HG03439 (cell line): ENCODE measurements at regions not wholly inside any gene's neighbourhood (a gene's known extent, or its start where the extent isn't known, plus 50 kb on each side); places are given as distances from the start of the nearest gene placed in this dataset.
"Not testable (repeated sequence)": the region's sequence is repeated elsewhere in the genome, so short reads cannot be mapped to it uniquely, and the experiment has no call there.

Experiments
- ATAC-seq: cut with Tn5 transposase; IDR thresholded peaks from one replicate; pipeline ENCODE4 v1.9.1; 2021; ENCODE audit warnings: mild to moderate bottlenecking, moderate library complexity; ENCODE audit not compliant: unreplicated experiment

DNA sequence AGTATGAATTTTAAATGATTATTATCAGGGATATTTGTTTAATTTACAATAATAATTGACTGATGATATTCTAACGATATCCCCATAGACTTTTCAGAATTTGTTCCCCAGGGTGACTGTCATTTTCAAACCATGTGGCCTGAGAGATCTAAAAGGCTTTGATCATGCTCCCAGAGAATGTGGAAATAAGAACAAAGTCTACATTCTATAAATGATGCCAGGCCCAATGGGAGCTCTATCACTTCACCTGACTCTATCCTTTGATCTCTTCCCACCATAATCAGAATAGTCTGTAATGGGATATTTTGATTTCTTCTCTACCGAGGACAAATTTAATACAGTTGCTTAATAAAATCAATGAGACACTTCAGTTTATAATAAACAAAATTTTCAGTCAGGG is 483.4 kb upstream of the IRAK1BP1 start:
- ATAC-seq: no peak

GRCh38 chr6:78386854-78387253 is 480.5 kb upstream of the IRAK1BP1 start:
- not testable (repeated sequence) for ATAC-seq

GRCh38 chr6:78390066-78390465 is 477.3 kb upstream of the IRAK1BP1 start:
- ATAC-seq: no peak

- ATAC-seq: no peak
Observed at GRCh38 chr6:78397499-78397898, 469.9 kb upstream of the IRAK1BP1 start.

GRCh38 chr6:78398292-78398691 is 469.1 kb upstream of the IRAK1BP1 start:
- no peak for ATAC-seq

- no peak for ATAC-seq
Observed at GRCh38 chr6:78400076-78400475, 467.3 kb upstream of the IRAK1BP1 start.

- ATAC-seq: no peak
Observed at GRCh38 chr6:78427386-78427785, 440.0 kb upstream of the IRAK1BP1 start.

DNA sequence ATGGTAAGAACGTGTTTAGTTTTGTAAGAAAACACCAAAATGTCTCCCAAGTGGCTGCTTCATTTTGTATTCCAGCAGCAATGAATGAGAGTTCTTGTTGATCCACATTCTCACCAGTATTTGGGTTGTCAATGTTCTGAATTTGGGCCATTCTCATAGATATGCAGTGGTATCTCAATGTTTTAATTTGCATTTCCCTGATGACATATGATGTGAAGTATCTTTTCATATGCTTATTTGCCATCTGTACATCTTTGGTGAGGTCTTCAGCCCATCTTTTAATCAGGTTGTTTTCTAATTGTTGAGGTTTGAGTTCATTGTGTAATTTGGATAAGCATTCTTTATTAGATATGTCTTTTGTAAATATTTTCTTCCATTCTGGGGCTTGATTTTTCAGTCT is 436.8 kb upstream of the IRAK1BP1 start:
- no peak for ATAC-seq

DNA sequence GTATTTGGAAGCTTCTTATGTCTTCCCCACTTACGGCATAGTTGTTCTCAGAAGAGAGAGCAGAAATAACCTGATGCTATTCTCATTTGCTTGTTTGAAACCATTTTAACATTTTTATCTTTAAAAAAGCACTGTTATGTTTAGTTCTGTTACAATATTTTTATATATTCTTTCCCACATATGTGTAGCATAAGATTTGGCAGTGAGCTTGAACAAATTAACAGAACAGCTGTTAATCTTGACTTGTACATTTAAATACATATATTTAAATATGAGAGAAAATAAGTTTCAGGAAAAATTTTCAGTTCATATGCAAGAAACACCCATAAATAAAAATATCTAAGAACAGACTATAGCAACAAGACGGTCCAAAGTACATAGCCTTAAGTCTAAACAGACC is 431.7 kb upstream of the IRAK1BP1 start:
- ATAC-seq: no peak

DNA sequence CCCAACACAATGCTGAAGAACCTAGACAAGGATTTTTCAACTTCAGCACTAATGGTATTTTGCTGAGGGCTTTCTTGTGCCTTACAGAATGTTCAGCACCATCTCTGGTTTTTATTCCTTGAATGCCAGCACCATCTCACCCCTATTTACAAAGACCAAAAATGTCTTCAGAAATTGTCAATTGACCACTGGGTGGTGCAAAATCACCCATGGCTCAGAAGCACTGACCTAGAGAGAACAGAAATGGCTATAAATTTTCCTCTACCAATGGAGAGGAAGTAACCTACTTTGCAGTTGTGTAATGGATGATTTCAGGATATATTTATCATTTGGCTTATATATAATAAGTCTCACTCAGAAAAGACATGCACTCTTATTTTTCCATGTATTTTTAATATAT is 431.0 kb upstream of the IRAK1BP1 start:
- no peak for ATAC-seq

- no peak for ATAC-seq
Observed at GRCh38 chr6:78438135-78438534, 429.2 kb upstream of the IRAK1BP1 start.

DNA sequence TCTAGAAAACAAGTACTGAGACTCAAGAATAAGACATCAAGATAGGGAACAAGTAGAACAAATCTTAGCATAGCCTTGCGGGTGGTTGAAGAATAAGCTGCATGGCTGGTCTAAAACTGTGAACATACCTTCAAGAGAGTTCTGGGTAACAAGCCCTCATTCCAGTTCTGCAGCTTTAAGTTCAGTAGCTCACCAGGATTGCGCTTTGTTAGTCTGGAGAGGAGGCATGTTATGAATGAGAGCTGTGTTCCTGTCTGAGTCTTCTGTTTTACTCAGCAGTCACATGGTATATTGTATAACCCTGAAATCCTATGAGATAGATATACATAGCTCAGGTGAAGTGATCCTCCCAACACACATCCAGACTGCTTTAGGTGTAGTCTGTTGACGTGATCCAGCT is 406.6 kb upstream of the IRAK1BP1 start:
- ATAC-seq: no peak

- no peak for ATAC-seq
Observed at GRCh38 chr6:78462728-78463127, 404.6 kb upstream of the IRAK1BP1 start.

DNA sequence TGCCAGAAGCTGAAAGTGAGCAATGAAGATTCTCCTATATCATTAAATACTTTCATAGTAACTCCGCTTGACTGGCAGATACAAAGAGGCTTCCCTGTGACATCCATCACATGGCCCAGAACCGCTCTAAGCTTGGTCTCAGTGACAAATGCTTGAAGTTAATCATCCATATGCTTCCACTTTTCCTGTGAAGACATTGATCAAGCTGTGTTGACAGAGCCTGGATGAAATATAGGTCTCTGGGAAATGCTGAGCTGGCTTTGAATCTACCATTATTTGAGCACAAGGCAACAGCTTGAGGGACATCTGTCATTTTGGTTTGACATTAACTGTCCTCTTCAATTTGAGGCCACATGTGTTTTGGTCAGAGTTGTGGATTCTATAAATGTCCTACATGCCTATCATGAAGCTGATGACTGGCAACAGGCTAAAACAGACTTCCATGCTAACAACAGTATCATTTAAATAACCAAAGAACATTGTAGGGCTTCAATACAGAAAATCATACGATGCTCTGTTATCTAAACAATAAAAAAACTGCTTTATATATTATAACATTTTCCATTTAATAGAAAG is 402.2 kb upstream of the IRAK1BP1 start:
- ATAC-seq: no peak

GRCh38 chr6:78476561-78476960 is 390.8 kb upstream of the IRAK1BP1 start:
- no peak for ATAC-seq

GRCh38 chr6:78482801-78483552 is 384.4 kb upstream of the IRAK1BP1 start:
- ATAC-seq: no peak

DNA sequence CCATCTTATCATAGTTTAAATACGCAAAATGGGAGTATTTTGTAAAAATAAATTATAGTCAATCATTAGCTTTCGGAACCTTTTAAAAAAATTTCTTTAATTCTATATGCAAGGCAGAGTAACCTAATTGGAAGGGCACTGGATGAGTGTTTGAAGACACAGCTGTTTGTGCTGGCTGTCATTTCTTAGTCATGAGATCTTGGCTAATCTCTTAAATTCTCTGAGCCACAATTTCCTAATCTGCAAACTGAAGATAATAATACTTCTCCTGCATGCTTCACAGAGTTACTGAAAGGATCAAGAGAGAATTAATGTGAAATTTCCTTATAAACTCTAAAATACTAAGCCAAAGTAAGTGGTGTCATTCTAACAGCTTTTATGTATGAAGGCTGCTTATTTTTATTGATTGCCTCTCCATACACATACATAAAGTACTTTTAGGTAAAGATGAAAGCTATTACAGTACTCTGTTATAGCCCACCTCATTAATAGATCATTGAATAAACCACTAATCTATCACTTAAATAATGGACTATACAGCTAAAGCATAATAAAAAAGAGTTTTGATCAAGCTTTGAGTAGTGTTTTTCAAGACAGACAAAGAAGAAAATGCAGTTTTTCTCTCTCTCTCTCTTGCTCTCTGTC is 383.7 kb upstream of the IRAK1BP1 start:
- ATAC-seq: no peak

GRCh38 chr6:78484198-78485064 is 382.9 kb upstream of the IRAK1BP1 start:
- no peak for ATAC-seq

DNA sequence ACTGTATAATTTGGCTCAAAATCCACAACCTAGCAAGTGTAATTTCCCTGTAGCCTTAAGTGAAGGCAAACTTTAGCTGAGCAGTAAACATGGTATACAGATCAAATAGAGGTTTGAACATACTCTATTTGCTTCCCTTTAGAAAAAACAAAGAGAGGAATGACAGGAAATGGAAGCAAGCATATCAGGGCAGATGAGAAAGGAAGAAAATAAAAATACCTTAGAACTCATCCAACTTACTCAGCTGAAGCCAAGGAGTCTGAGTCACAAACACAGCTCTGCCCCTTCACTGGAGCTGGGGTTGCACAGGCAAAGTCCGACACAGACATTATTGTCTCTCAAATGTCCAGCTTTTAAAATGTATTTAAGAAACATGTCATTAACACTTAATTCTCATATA is 379.9 kb upstream of the IRAK1BP1 start:
- ATAC-seq: no peak

- no peak for ATAC-seq
Observed at GRCh38 chr6:78489874-78490273, 377.5 kb upstream of the IRAK1BP1 start.

- no peak for ATAC-seq
Observed at GRCh38 chr6:78492351-78493017, 374.9 kb upstream of the IRAK1BP1 start.
